ENCODE measurements at regions not wholly inside any gene's neighbourhood (a gene's known extent, or its start where the extent isn't known, plus 50 kb on each side); places are given as distances from the start of the nearest gene placed in this dataset.

- DNase-seq (ENCODE audit: low spot score) = no peak
Observed at GRCh38 chr3:193754719-193755118, 161.7 kb downstream of the OPA1 start.

DNA sequence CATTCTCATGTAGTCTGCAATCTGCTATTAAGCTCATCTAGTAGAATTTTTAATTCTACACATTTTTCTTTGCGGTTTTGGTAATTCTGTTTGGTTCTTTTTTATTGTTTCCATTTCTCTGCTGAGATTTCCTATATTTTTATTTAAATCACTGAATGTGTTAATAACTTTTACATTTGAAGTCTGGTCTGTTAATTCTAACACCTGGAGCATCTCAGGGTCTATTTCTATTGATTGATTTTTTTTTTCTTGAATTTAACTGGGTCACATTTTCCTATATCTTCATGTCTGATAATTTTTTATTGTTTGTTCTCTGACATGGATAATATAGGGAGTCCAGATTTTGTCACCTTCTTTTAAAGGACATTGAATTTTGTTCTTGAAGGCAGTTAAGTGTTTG lies 163.5 kb downstream of the OPA1 start:
- no peak for DNase-seq (ENCODE audit: low spot score)

DNA sequence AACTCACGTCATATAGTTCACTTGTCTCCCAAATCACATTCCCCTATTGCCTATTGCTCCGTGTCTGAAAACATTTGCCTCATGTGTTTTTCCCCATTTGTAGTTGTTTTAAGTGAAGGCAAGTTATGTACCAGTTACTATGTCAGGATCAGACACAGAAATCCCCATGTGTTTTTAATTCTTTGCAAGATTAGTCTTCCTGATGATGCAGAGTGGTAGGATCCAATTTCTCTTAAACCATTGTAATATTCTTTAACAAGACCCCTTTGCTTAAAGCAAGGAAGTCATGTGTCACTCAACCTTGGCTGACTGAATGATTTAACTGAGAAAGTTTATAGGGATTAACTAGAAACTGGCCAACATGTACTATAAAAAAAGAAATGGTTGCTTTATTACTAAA lies 164.4 kb downstream of the OPA1 start:
- DNase-seq (ENCODE audit: low spot score) = no peak

DNA sequence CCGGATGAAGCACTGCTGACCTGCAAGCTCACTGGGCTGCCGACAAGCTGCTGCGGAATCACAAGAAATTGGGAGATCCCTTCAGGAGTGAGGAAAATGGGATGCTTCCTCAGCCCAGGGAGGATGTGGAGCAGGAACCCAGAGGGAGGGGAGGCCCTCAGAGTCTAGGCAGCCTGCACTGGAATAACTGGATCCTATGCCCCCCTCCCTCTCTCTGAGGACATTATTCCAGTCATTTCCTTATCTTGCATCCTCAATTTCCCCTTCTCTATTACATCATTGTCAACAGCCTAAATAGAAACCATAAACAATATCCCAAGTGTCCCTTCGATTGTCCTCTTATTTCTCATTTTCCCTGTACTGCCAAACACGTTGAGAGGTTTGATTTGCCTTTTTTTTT lies 169.0 kb downstream of the OPA1 start:
- DNase-seq (ENCODE audit: low spot score) = no peak

GRCh38 chr3:193762657-193763056 lies 169.6 kb downstream of the OPA1 start:
- no peak for DNase-seq (ENCODE audit: low spot score)

- DNase-seq (ENCODE audit: low spot score) = no peak
Observed at GRCh38 chr3:193764959-193765358, 172.0 kb downstream of the OPA1 start.

GRCh38 chr3:193767353-193768069 lies 174.5 kb downstream of the OPA1 start:
- no peak for DNase-seq (ENCODE audit: low spot score)

DNA sequence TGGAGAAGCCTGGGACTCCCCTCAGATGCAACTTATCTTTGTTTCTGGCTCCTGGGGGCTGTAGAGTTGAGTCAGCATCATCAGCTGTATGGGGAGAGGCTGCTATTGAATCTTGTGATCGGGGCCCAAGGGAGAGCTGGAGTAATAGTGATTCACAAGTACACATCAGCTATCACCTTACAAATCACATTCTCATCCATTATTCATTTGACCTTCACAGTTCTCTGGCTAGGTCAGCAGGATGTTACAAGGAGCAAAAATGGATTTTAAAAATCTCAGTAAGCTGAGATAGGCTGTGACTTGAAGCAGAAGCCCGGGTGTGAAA lies 175.0 kb downstream of the OPA1 start:
- no peak for DNase-seq (ENCODE audit: low spot score)

- DNase-seq (ENCODE audit: low spot score) = no peak
Observed at GRCh38 chr3:193769437-193769836, 176.4 kb downstream of the OPA1 start.

GRCh38 chr3:193771011-193771652 lies 178.1 kb downstream of the OPA1 start:
- no peak for DNase-seq (ENCODE audit: low spot score)

- DNase-seq (ENCODE audit: low spot score) = no peak
Observed at GRCh38 chr3:193771653-193772421, 178.8 kb downstream of the OPA1 start.

- no peak for DNase-seq (ENCODE audit: low spot score)
Observed at GRCh38 chr3:193772422-193772763, 179.4 kb downstream of the OPA1 start.

DNA sequence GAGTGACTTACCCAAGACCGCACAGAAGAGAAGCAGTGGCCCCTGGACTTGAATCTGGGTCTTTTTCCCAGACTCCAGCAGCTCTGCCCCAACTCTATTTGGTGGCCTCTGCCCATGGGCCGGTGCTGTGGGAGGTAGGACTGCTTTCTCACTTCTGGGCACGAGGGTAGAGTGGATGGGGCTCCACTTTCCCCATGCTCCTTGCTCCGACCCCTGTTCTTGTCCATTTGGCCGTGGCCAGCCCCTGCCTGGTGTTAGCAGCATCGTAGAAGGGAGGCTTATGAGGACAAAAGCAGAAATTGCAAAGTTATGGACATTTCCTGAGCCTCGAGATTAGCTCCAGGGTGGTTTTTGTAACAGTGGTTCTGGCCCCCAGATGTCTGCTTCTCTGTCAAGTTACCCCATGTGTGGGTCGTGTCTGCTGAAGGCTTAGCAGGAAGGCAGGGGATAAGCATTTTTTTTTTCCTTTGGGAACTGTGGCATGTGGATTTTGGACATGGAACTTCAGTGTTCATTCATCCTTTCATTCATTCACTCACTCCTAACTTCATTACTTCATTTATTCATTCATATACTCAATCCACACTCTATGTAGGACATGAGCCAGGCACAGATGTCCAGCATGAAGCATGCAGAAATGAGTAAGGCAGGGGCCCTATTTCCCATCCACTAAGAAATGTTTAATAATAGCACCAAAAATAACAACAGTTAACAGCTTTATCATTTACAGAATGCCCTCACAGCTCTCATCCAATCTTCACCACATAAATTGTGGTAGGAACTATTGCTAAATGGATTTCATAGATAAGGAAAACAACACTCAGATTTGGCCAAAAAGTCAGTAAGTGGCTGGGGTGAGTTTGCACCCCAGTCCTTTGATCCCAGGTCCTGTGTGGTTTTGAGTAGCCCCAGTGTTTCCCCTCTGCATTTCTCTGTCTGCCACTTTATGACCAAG lies 180.5 kb downstream of the OPA1 start:
- no peak for DNase-seq (ENCODE audit: low spot score)

DNA sequence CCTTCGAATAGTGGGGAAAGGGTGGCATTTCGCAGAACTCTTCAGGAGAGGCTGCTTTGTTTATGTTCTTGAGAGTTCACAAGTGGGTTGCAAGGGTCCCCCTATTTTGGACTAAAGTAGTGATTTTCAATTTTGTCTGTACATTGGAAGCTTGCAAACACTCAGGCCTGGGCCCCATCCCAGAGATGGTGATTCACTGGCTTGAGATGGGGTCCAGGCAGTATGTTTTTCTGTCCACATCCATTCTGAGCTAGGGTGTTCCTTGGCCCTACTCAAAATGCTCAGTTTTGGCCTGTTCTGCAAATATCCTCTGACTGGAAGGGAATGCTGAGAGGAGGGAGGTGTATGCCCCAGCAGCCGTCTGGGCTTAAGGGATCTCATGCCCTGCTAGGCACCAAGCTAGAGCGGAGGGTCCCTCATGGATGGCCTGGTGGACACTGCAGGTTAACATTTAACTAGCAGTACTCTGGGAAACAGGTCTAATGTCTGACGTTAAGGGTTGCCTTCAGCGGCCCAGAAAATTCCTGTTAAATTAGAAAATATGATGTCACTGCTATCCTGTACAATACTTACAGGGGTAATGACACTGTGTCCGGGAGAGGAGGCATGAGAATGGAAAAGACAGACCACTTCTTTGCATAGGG lies 181.4 kb downstream of the OPA1 start:
- DNase-seq (ENCODE audit: low spot score) = no peak

GRCh38 chr3:193774916-193775285 lies 181.9 kb downstream of the OPA1 start:
- no peak for DNase-seq (ENCODE audit: low spot score)

- DNase-seq (ENCODE audit: low spot score) = no peak
Observed at GRCh38 chr3:193775421-193776077, 182.5 kb downstream of the OPA1 start.

DNA sequence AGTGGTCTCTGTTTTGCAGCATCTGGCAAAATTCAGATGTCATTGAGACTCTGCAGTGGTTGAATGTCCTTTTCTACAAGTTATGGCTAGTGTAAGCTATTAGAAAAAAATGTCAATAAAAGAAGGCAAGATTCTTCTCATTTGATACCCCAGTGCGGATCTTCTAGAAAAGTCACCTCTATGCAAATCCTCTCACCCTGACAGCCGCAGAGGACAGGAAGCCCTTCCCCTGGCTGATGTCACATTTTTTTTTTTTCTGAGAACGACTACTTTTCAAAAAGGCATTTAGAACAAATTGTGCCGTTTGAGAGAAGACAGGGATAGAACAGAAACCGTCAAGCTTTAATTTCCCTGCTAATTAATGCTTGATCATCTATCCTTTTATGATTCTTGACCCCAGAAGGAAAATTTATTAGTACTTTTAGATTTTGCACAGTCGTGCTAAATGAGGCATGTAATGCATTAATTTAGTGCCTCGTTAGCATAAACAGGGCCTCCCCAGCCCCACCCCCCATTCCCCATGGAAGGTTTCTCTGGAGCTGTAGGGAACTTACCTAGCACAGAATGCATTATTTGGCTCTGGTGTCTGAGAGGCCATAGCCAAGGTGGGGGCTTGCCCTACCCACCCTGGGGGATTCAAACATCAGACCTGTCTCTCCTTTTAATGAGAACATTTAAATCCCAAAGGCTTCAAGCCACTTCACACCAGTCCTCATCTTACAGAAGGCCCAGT lies 183.8 kb downstream of the OPA1 start:
- no peak for DNase-seq (ENCODE audit: low spot score)

GRCh38 chr3:193777524-193777923 lies 184.5 kb downstream of the OPA1 start:
- no peak for DNase-seq (ENCODE audit: low spot score)

- no peak for DNase-seq (ENCODE audit: low spot score)
Observed at GRCh38 chr3:193778676-193779075, 185.7 kb downstream of the OPA1 start.

- DNase-seq (ENCODE audit: low spot score) = no peak
Observed at GRCh38 chr3:193779933-193780332, 186.9 kb downstream of the OPA1 start.
